K562 (cell line): ENCODE measurements at regions not wholly inside any gene's neighbourhood (a gene's known extent, or its start where the extent isn't known, plus 50 kb on each side); places are given as distances from the start of the nearest gene placed in this dataset.

Experiments used
- ATAC-seq: fragments of 200-7000 bp; cut with Tn5 transposase; 3 replicates; pipeline ENCODE4 v1.9.1; 2020; ENCODE audit warnings: moderate library complexity
- BruUV-seq: library from RNA; stranded (reverse); fragments of 400-500 nt; replicated peaks from 2 replicates; lab custom pipeline; 2021; lab: Mats Ljungman, UMichigan
- CTCF ChIA-PET: fragments of 300-600 bp; formaldehyde crosslinking; extraction: SDS; loops from one replicate; lab custom pipeline; 2021; ENCODE audit warnings: low intra/inter-chr PET ratio; lab: Yijun Ruan, JAX
- POLR2A ChIA-PET: fragments of 300-600, 350-650 bp; sonication (Branson Sonifier 250); formaldehyde crosslinking; extraction: SDS; loops from one replicate; lab custom pipeline; 2021; ENCODE audit warnings: antibody characterized with exemption, inconsistent platforms; lab: Yijun Ruan, JAX
- DNase-seq, 4 experiments: peaks; one replicate each; pipeline versions ENCODE4 v3.0.0 to v3.0.0-alpha.2; 2011 to 2018; ENCODE audit warnings: low spot score in 3 of 4, mixed read lengths in 3 of 4; ENCODE audit errors: extremely low read depth in 1 of 4
- FAIRE-seq: peaks from 2 replicates; lab custom pipeline; 2011; peaks lifted over from hg19 to GRCh38; lab: Jason Lieb, UNC
- H2AFZ ChIP-seq: 2 replicates; pipeline ENCODE4 v1.6.0; 2011; ENCODE audit warnings: low read depth, low read length, control low read depth, inconsistent platforms
- H3K27ac ChIP-seq: fragments of 200-600 bp; 3 replicates; pipeline ENCODE4 v1.8.0; 2011; ENCODE audit warnings: low read depth, mild to moderate bottlenecking, control low read depth, inconsistent platforms, low read length, moderate library complexity, mixed read lengths; ENCODE audit errors: extremely low read depth
- H3K27me3 ChIP-seq, 2 experiments: fragments of 300-600 bp in 1 of 2; 2 replicates in 1 of 2; 3 replicates in 1 of 2; pipeline versions ENCODE4 v1.6.0 to v1.8.0; 2011; ENCODE audit warnings: inconsistent platforms in 2 of 2, low read length in 2 of 2, mild to moderate bottlenecking in 1 of 2, mixed read lengths in 1 of 2, moderate library complexity in 1 of 2; ENCODE audit not compliant: control insufficient read depth in 2 of 2, insufficient read depth in 2 of 2
- H3K36me3 ChIP-seq: fragments of 300-600 bp; 3 replicates; pipeline ENCODE4 v1.8.0; 2011; ENCODE audit warnings: mild to moderate bottlenecking, low read length, inconsistent platforms; ENCODE audit not compliant: control insufficient read depth, insufficient read depth
- H3K4me1 ChIP-seq, 2 experiments: fragments of 200-600 bp in 1 of 2; replicated peaks in 1 of 2; 2 replicates in 1 of 2; 3 replicates in 1 of 2; pipeline versions ENCODE4 v1.5.1 to v1.8.0; 2011; ENCODE audit warnings: inconsistent platforms in 2 of 2, low read length in 2 of 2, mild to moderate bottlenecking in 1 of 2, mixed read lengths in 1 of 2, moderate library complexity in 1 of 2; ENCODE audit not compliant: control insufficient read depth in 2 of 2, insufficient read depth in 2 of 2
- H3K4me2 ChIP-seq: 2 replicates; pipeline ENCODE4 v1.6.1; 2011; ENCODE audit warnings: low read length, control low read depth, inconsistent platforms, mixed read lengths; ENCODE audit not compliant: insufficient read depth
- H3K4me3 ChIP-seq: fragments of 200-600 bp; sonication (generic), shearing (Covaris generic); 2 replicates; pipeline ENCODE4 v1.5.1; 2016; ENCODE audit warnings: control low read depth, inconsistent platforms
- H3K79me2 ChIP-seq: fragments of 200-600 bp; 3 replicates; pipeline ENCODE4 v1.8.0; 2011; ENCODE audit warnings: low read length, inconsistent platforms; ENCODE audit not compliant: control insufficient read depth, insufficient read depth
- H3K9ac ChIP-seq, 2 experiments: 2 replicates each; pipeline versions ENCODE4 v1.6.0 to v1.6.1; 2011; ENCODE audit warnings: low read depth in 2 of 2, low read length in 2 of 2, control low read depth in 1 of 2, inconsistent platforms in 1 of 2, mild to moderate bottlenecking in 1 of 2, mixed read lengths in 1 of 2; ENCODE audit not compliant: insufficient read depth in 1 of 2
- H3K9me1 ChIP-seq: one replicate; pipeline ENCODE4 v1.6.0; 2011; ENCODE audit warnings: inconsistent platforms, mild to moderate bottlenecking, low read length, moderate library complexity; ENCODE audit not compliant: control insufficient read depth, insufficient read depth
- H3K9me3 ChIP-seq: replicated peaks from 2 replicates; pipeline ENCODE4 v1.5.1; 2011; ENCODE audit warnings: low read depth, low read length, inconsistent platforms; ENCODE audit not compliant: control insufficient read depth, insufficient read depth
- H4K20me1 ChIP-seq: replicated peaks from 2 replicates; pipeline ENCODE4 v1.6.1; 2011; ENCODE audit warnings: low read length, inconsistent platforms, mixed read lengths; ENCODE audit not compliant: control insufficient read depth, insufficient read depth
- ATF1 ChIP-seq, 2 experiments: fragments of 450-650 bp in 1 of 2; IDR thresholded peaks; 2 replicates each; pipeline ENCODE4 v1.6.1; 2016; ENCODE audit warnings: missing compliant biosample characterization in 1 of 2, missing genetic modification characterization in 1 of 2
- ATF7 ChIP-seq: fragments of 450-650 bp; IDR thresholded peaks from 2 replicates; pipeline ENCODE4 v1.7.1; 2014; ENCODE audit warnings: mild to moderate bottlenecking, moderate library complexity
- FOXJ2 ChIP-seq: fragments of 200-800 bp; sonication (Bioruptor generic); IDR thresholded peaks from 2 replicates; pipeline ENCODE4 v1.6.1; 2016; ENCODE audit warnings: missing genetic modification characterization, missing compliant biosample characterization
- FOXM1 ChIP-seq, 2 experiments: fragments of 450-650 bp in 1 of 2; sonication (generic) in 1 of 2; formaldehyde crosslinking in 1 of 2; IDR thresholded peaks; 2 replicates each; pipeline versions ENCODE4 v1.6.1 to v1.9.0; 2017 to 2022; ENCODE audit warnings: low read depth in 2 of 2, mild to moderate bottlenecking in 2 of 2, missing genetic modification reagents in 1 of 2, moderate library complexity in 1 of 2
- IRF2 ChIP-seq: sonication (generic); formaldehyde crosslinking; IDR thresholded peaks from 2 replicates; pipeline ENCODE4 v1.8.1; 2022; ENCODE audit warnings: mild to moderate bottlenecking, missing genetic modification reagents
- NFIC ChIP-seq: fragments of 450-650 bp; IDR thresholded peaks from 2 replicates; pipeline ENCODE4 v1.6.1; 2017; ENCODE audit warnings: mild to moderate bottlenecking, inconsistent platforms
- NR3C1 ChIP-seq: sonication (generic); formaldehyde crosslinking; IDR thresholded peaks from 2 replicates; pipeline ENCODE4 v1.8.1; 2022; ENCODE audit warnings: missing genetic modification reagents
- PHF21A ChIP-seq: fragments of 450-650 bp; IDR thresholded peaks from 2 replicates; pipeline ENCODE4 v1.6.1; 2017; ENCODE audit warnings: low read depth, borderline replicate concordance
- PHTF2 ChIP-seq: fragments of 250-450 bp; sonication (Bioruptor Pico); IDR thresholded peaks from 2 replicates; pipeline ENCODE4 v1.5.0; 2021; ENCODE audit warnings: mild to moderate bottlenecking
- RFX7 ChIP-seq: fragments of 250-450 bp; sonication (Bioruptor Pico); IDR thresholded peaks from 2 replicates; pipeline ENCODE4 v1.5.1; 2021; ENCODE audit warnings: mild to moderate bottlenecking
- TEAD4 ChIP-seq, 2 experiments: sonication (generic) in 1 of 2; formaldehyde crosslinking in 1 of 2; IDR thresholded peaks; 2 replicates each; pipeline versions ENCODE4 v1.6.1 to v1.8.0; 2012 to 2022; ENCODE audit warnings: borderline replicate concordance in 1 of 2, inconsistent platforms in 1 of 2, low read length in 1 of 2, mild to moderate bottlenecking in 1 of 2, missing genetic modification reagents in 1 of 2
- ZNF140 ChIP-seq: fragments of 250-450 bp; sonication (Bioruptor Pico); IDR thresholded peaks from 2 replicates; pipeline ENCODE4 v1.8.0; 2021; ENCODE audit warnings: moderate library complexity, mild to moderate bottlenecking, inconsistent platforms
- ZNF143 ChIP-seq: sonication (generic); formaldehyde crosslinking; IDR thresholded peaks from 2 replicates; pipeline ENCODE4 v1.9.0; 2022; ENCODE audit warnings: mild to moderate bottlenecking, missing genetic modification reagents
- ZNF174 ChIP-seq: fragments of 250-450 bp; sonication (Bioruptor Pico); IDR thresholded peaks from 2 replicates; pipeline ENCODE4 v1.4.0; 2020; ENCODE audit warnings: mild to moderate bottlenecking
- ZNF212 ChIP-seq: fragments of 450-650 bp; formaldehyde crosslinking; IDR thresholded peaks from 2 replicates; pipeline ENCODE4 v1.4.0; 2020; ENCODE audit warnings: mild to moderate bottlenecking
- ZNF316 ChIP-seq: fragments of 450-650 bp; IDR thresholded peaks from 2 replicates; pipeline ENCODE4 v1.6.1; 2016
- ZZZ3 ChIP-seq: fragments of 450-650 bp; IDR thresholded peaks from 2 replicates; pipeline ENCODE4 v1.6.1; 2016; ENCODE audit warnings: antibody characterized with exemption, mild to moderate bottlenecking, moderate library complexity
- WGBS: fragments of 100-300 bp; shearing (Covaris generic); methylation state at CpG from one replicate; pipeline ENCODE4 v1.1.6; 2016; ENCODE audit warnings: low coverage, mixed read lengths; ENCODE audit not compliant: insufficient coverage; ENCODE audit errors: missing lambda C conversion rate; 5-methylcytosine and 5-hydroxymethylcytosine counted together
- in situ Hi-C: fragments of 300-500 bp; cut with MboI; formaldehyde crosslinking; loops from 4 replicates; pipeline ENCODE4 v1.15.0; 2018; ENCODE audit warnings: inconsistent platforms, mixed read lengths
- intact Hi-C: fragments of 100-400 bp; cut with micrococcal nuclease; formaldehyde crosslinking; loops from 2 replicates; pipeline ENCODE4 v1.14.2; 2022
- TF ChIP-seq, protein P1 (sequence below): fragments of 450-650 bp; formaldehyde crosslinking; IDR thresholded peaks from 2 replicates; pipeline ENCODE4 v1.4.0; 2022; ENCODE audit warnings: missing genetic modification characterization

DNA sequence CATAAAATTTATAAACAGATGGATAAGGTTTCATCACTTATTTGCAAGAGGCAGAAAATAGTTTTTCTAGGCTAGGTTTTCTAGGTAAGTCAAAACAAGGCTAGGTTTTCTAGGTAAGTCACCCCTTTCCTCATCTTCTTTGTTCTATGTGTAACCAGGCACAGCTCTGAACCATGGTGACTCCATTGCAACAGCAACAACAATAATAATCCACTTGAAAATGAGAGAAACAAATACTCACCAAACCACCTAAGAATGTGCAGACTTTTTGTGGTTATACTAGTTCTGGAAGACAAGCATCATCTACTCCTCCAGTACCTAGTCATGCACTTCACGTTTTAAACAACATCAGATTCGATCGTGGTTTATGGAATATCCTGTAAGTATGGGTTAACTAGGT is 237.4 kb upstream of the ACVR2A start:
- H4K20me1 ChIP-seq: no peaks in the 10 kb centered on the region
- no peak overlapping the region for H3K4me2 ChIP-seq
- H3K9me3 ChIP-seq: no peaks in the 10 kb centered on the region
- H3K4me3 ChIP-seq: no peak overlapping the region
- H2AFZ ChIP-seq: no peak overlapping the region
- intact Hi-C loops: no loop called here
- no peak for TF ChIP-seq ZNF143 (CRISPR knock-in tag)
- TF ChIP-seq FOXJ2 (tag): no peak
- TF ChIP-seq ZNF316: no peak
- no peak for TF ChIP-seq ZNF174 (CRISPR knock-in tag)
- TF ChIP-seq PHF21A: no peak
- TF ChIP-seq ATF7: no peak
- TF ChIP-seq FOXM1 (IDR thresholded peaks at IDR 0.05; ENCODE audit: low read depth): no peak
- no peak for TF ChIP-seq FOXM1 (CRISPR knock-in tag; IDR thresholded peaks at IDR 0.05; ENCODE audit: low read depth)
- TF ChIP-seq TEAD4 (IDR thresholded peaks at IDR 0.05; ENCODE audit: low read length): no peak
- no peak for TF ChIP-seq TEAD4 (CRISPR knock-in tag; IDR thresholded peaks at IDR 0.05; ENCODE audit: borderline replicate concordance)
- no peak for TF ChIP-seq ZZZ3
- TF ChIP-seq, protein P1, sequence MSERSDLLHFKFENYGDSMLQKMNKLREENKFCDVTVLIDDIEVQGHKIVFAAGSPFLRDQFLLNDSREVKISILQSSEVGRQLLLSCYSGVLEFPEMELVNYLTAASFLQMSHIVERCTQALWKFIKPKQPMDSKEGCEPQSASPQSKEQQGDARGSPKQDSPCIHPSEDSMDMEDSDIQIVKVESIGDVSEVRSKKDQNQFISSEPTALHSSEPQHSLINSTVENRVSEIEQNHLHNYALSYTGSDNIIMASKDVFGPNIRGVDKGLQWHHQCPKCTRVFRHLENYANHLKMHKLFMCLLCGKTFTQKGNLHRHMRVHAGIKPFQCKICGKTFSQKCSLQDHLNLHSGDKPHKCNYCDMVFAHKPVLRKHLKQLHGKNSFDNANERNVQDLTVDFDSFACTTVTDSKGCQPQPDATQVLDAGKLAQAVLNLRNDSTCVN (CRISPR knock-in tag): no peak
- no peak for TF ChIP-seq NR3C1 (CRISPR knock-in tag)
- TF ChIP-seq NFIC: no peak
- no peak for TF ChIP-seq PHTF2 (CRISPR knock-in tag)
- TF ChIP-seq IRF2 (CRISPR knock-in tag): no peak
- TF ChIP-seq RFX7: no peak
- no peak for TF ChIP-seq ZNF212
- TF ChIP-seq ZNF140 (CRISPR knock-in tag): no peak
- no peak for TF ChIP-seq ATF1 (CRISPR knock-in tag; IDR thresholded peaks at IDR 0.05)
- no peak for TF ChIP-seq ATF1 (tag; IDR thresholded peaks at IDR 0.05)
- no peaks in the 10 kb centered on the region for H3K4me1 ChIP-seq
- no peaks in the 10 kb centered on the region for H3K9me1 ChIP-seq
- H3K9ac ChIP-seq: no peak overlapping the region
- ChIA-PET POLR2A (no interaction called here), CTCF (interaction anchor here (0.6 kb wide), 1 partner anchor 569 kb away, joined by 4 read pairs; no protein-coding TSS in a partner anchor)
- in situ Hi-C loops: no loop called here
- FAIRE-seq (no peak), ATAC-seq (no peak), DNase-seq (no peak)
- 2% methylated on average over 3 of the region's 3 CpGs for WGBS
- no peaks in the 10 kb centered on the region for H3K79me2 ChIP-seq
- H3K36me3 ChIP-seq: no peaks in the 10 kb centered on the region
- no TSS peak for BruUV-seq
- no peak overlapping the region for H3K27ac ChIP-seq
- H3K27me3 ChIP-seq: no peaks in the 10 kb centered on the region
